HG03135 (cell line): ENCODE measurements at regions not wholly inside any gene's neighbourhood (a gene's known extent, or its start where the extent isn't known, plus 50 kb on each side); places are given as distances from the start of the nearest gene placed in this dataset.
"Not testable (repeated sequence)": the region's sequence is repeated elsewhere in the genome, so short reads cannot be mapped to it uniquely, and the experiment has no call there.

Source experiments
- ATAC-seq: cut with Tn5 transposase; IDR thresholded peaks from one replicate; pipeline ENCODE4 v1.9.1; 2021; ENCODE audit warnings: mild to moderate bottlenecking, moderate library complexity; ENCODE audit not compliant: unreplicated experiment

DNA sequence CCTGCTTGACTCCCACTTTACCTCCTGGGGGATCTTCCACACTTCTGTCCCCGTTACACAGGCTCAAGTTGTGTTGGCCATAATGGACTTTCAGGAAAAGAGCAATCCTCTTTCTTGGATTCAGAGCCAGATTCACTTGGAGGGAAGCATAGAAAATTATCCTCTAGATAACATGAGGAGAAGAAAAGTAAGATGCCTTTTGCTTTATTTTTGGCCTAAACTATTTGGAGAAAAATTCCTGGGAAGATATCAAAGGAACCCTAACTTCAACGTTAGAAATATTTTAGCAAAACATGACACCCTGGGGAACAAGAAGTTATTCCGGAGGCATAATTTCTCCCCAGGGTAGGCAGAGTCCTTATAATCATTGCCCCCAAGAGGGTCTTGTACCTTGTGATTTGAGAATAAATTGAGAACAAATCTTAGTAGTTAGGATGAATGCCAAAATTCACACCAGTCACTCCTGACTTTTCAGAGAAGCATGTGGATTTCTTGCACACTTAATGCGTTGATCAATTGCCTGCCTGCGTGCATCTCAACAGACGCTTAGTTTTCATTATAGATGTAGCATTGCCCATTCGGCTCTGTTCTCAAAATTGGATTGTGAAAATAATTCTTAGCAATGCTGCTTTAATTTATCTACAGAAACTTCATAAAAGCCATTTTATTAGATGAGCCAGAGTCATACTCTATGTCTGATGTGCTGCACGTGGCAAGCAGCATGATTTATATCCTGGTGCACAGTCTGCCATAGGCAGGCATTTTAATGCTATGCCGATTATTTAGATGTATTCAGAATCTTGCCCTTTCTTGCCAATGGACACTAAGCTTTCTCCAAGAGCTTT lies 224.4 kb downstream of the C7orf25 start:
- ATAC-seq: no peak

DNA sequence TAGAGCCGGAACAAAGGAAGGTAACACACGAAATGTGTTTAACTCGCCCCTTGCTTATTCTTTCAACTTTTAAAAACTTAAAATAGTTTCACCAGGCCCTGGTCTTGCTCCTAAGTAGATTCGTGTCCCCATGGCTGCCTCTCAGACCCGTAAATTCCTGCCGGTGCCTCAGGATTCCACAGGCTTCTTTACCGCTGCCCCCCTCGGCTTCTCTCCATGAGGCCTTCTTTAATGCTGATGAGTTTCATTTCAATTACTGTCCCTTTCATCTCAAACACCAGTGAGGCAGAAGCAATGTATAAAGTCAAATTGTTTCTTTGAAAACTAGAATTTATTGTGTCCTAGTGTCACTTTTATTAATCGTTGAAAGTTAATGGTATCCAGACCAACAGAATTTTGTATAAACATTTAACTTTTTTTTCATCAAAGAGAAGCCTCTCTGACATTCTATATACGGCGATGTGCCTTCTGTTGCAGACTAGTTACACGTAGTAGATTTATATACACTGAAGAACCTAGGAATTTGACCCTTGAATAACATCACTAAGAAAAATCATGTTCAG lies 225.2 kb downstream of the C7orf25 start:
- ATAC-seq: no peak

DNA sequence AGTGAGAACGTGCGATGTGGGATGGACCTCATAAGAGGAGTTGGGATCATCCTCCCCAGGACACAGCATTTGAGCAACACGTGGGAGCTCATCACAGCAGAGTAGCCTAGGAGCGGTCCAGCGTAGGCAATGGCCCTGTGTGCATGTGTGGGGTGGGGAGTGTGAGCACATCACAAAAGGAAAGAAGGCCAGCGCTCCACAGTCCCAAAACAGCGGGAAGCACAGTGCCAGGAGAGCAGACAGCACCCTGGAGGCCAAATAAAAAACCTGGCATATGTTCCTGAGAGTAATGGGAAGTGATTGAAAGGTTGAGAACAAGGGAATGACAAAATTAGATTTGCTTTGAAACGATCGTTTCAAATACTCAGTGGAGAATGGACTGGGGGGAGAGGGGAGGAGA lies 226.0 kb downstream of the C7orf25 start:
- ATAC-seq: no peak

DNA sequence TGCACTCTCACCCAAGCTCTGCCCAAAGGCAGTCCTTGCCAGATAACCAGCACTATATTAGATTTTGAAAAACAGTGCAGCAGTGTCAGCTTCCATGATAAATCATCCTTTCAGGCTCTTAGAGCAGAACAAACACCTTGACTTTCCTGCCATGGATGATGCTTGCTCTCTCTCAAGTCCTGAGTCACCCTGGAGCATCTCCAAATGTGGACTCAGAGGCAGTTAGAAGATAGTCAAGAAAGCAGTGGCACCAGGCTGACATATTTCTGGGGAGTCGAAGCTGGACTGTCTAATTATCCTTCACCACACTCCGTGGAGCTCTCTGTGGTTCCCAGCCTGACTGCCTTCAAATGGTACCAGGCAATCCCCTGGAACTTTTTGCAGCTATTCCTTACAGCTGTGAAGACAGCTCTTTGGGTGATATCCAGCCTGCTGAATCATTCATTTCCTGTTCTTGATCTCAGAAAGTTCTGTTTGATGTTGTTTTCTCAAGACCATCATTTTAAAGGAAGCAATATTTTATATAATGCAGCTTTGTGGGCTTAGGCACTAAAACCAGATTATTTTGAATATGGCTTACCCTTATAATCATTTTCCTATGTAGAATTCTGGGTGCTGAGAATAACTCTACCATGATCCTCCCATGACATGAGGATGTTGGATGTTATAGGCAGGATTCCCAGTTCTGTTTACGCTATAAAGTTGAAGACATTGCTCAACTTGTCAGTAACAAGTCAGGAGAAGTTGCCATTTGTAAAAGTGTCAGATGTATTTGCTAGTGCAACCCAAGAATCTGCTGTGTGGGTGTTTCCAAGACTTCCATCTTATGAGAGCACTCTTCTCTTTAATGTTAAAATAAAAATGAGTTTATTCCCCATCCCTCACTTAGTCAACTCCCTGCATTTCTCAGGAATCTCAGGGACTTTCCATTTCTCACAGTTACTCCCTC lies 233.8 kb downstream of the C7orf25 start:
- ATAC-seq: no peak

DNA sequence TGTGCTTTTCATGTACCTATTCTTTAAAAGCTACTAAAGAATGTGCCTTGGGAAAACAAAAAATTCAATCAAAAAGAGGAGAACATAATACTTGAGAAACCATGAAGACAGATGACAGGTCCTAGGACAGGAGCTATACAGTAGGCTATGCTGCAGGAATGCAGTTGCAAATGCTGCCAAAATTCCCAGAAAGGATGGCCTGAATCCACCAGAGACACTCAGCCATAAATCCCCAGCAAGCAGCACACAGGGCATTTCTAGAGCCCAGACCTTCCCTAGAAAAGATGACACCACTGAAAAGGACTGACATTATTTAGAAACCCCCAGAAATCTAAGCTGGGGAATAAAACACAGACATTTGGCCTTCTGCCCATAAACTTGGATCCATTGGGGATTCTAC lies 237.3 kb downstream of the C7orf25 start:
- no peak for ATAC-seq

DNA sequence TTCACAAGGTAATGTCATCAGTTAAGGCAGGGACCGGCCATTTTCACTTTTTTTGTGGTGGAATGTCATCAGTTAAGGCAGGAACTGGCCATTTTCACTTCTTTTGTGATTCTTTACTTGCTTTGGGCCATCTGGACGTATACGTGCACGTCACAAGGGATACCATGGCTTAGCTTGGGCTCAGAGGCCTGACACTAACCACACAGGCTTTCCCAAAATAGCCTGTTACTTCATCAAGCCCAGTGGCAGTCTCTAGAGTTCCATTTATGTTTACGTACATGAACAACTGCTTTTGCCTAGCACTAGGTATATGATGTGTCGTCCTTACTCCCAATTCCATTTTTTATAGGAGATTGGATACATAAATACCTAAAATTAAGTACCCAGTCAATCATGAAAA lies 237.9 kb downstream of the C7orf25 start:
- no peak for ATAC-seq

DNA sequence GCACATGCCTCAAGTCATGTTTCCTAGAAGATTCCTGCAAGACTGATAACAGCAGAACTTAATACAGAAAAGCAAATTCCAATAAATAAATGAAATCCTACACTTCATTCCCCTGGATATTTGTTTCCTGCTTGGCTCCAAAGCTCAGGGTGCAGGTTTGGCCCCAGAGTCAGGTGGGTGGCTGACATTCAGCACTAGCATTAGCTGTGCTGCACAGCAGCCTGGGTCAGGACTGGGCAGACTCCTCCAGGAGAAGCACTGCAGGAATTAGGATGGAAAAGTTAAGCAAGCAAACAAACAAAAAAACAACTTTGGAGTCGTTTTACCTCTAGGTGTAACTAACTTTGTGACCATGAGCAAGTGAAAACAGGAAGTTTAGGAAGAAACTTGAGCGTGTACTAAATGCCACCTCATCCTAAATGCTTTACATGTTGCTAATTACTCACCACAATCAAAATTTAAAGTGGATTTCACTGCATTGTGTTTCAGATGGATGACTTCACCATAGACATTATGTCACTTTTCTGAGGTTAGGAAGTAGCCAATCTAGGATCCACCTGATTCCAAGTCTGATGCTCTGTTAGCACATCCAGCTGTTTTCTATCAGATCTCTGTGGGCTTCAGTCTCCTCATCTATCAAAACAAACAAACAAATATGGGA lies 239.4 kb downstream of the C7orf25 start:
- no peak for ATAC-seq

DNA sequence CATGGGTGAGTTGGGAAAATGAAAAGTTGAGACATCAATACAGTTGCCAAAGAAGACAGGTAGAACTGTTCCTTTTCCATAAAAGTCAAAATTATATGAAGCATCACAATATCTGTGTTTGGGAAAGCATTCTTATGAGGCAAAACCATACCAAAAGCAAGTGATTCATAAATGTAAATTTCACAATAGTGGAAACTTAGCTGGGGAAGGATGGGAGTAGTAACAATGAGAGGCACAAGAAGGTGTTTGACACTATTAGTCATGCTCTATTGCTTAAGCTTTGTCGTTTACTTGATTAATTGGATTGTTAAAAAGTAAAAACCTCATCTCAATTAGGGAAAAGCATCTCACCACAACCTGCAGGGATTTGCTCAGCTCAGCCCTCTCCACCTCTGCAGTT lies 240.2 kb downstream of the C7orf25 start:
- ATAC-seq: no peak

DNA sequence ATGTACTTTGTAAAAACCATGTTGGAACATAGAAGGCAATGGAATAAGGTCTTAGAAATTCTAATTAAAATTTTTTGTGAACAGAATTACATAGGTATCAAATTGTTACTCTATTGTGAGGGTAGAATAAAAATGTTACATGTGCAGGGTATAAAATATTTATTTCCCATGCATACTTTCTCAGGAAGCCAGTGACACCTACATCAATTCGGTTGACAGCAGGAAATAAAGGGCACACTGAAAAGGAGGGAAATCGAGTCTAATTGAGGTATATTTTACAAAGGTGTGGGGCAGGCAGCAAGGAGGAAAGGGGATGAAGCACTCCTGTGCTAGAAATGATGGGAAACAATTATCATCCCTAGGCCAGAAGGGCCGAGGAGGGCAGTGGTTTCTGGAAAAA lies 244.9 kb downstream of the C7orf25 start:
- no peak for ATAC-seq

DNA sequence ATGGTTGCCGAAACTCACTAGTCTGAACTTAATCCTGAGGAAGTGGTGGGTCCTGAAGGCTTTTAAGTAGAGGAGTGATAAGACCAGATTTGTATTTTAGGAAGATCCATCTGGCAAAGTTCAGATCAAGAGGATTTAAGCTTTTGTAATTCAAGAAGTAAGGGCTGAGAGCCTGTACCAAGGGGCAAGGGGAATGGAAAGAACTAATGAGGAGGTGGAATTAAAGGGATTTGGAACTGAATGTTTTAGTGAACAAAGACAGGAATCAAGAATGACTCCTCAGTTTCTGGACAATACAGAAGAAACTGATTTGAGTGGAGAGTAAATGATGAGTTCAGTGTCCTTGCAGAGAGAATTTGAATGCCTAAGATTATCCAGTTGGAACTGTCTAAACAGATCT lies 249.0 kb downstream of the C7orf25 start:
- no peak for ATAC-seq

DNA sequence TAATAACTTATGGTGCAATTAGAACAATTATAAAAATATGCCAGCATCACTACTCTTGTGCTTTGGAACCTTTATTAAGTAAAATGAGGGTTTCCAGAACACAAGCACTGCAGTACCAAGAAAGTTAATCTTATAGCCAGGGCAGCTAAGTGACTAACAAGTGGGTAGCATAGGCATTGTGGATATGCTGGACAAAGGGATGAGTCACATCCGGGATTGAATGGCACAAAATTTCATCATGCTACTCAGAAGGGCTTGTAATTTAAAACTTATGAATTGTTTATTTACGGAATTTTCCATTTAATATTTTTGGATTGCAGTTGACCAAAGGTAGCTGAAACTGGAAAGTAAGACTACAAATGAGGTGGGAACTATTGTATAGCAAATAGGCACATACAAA lies 250.6 kb downstream of the C7orf25 start:
- no peak for ATAC-seq

DNA sequence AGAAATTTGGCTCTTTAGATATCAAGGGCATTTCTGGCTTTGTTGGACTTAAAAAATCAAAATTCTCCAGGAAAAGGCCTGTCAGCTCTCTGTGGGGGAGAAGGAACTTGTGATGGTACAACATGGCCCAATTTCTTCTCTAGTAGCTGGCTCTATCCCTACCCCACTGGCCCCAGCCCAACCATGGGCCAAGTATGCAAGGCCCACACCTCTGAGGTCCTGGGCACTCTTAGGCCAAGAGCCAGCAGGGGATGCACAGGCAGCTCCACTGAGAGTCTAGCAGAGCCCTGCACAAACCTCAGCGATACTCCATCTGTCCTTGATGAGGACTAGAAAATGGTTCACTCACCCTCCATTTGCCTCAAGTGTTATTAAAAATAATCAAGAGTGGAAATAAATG lies 261.2 kb downstream of the C7orf25 start:
- no peak for ATAC-seq

DNA sequence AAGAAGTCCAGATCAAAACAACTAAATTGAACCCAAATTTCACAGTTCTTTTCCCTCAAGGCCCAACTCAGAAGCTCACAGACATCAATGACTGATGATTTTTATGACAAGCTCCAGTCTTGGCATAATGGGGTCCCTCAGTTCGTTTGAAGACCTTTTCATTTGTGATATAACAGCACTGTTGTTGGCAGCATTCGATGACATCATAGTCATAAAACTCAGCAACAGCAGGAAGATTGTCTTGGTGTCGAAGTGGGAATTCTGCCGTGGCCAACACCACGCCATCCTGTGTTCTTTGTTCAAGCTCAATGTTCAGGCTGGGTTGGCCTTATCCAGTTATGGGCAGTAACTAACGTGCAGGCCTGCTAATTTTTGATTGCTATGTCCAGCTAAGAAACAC lies 261.7 kb downstream of the C7orf25 start:
- ATAC-seq: no peak

DNA sequence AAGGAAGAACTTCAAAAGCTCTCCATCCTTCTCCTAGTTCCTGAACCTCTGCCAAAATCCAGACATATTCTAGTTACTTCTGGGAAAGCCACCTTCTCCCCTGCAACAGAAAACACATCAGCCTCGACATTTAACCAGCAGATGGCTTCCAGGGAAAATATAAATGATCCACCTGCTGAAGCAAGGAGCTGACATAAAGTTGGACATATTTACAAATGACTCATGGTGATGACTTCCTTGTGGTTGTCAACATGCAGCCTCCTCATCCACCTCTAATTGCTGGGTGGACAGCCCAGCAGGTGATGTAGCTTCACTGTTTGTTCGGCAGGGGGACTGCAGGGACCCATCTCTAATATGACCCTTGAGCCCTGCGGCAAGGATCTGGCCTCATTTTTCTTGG lies 266.0 kb downstream of the C7orf25 start:
- ATAC-seq: no peak

DNA sequence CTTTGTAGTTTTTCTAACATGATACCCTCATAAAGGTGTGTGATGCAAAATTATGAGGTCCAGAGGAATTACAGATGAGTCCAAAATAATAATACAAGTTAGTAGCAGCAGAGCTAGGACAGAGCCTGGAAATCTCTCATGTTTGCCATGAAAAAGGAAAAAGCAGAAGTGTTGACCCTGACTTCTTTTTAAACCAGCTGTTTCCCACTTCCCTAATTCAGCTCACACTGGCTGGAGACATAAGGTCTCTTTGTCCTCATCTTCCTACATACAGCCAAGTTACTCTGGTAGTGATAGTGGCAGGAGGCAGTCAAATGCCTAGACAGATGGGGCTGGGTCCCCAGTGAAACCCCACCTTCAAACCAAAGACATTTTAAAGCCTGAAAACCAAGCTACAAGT lies 269.2 kb downstream of the C7orf25 start:
- ATAC-seq: no peak

DNA sequence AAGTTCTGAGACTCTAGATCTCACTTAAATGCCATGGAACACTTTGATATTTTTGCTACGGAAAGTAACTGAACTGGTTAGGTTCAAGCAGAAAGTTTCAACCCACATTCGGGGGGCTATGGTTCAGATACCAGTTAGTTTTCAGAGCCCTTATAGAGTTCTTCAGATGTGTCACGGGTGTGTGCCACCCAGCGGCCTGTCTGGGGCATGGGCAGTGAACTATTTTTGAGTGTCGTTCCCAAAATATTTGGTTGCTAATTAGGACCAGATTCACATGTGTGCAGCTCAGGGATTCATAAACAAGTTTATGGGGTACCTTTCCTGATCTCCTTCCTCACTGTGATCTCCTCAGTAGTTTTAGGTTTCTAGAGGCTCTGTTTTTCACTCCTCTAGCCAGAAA lies 271.9 kb downstream of the C7orf25 start:
- ATAC-seq: no peak

DNA sequence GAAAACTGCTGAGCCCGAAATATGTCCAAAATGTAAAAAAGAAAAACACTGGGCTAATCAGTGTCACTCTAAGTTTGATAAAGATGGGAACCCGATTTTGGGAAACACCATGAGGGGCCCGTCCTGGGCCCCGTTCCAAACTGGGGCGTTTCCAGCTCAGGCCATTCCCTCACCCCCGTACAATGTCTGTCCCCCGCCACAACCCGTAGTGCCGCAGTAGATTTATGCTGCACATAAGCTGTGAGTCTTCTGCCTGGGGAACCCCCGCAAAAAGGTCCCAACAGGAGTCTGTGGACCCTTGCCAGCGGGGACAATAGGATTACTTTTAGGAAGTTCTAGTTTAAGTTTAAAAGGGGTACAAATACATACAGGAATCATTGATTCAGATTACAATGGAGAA lies 275.5 kb downstream of the C7orf25 start:
- ATAC-seq: not testable (repeated sequence)

DNA sequence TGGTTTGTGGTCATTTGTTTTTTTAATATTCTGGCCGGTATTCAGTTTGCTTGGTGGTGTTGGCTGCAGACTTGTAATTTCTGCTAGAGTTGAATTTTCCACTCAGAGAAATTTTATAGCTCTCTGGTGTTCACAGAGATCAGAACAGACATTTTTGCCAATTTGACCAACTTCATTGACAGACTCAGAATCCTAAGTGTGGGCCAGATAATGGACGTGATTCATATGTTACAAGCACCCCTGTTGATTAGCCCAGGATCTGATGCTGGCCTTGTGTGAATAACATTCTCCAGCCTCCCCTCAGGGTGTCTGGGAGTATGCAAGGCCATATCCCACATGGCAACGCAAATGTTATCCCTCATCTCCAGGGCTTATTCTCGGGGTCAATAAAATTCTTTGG lies 283.8 kb downstream of the C7orf25 start:
- no peak for ATAC-seq

DNA sequence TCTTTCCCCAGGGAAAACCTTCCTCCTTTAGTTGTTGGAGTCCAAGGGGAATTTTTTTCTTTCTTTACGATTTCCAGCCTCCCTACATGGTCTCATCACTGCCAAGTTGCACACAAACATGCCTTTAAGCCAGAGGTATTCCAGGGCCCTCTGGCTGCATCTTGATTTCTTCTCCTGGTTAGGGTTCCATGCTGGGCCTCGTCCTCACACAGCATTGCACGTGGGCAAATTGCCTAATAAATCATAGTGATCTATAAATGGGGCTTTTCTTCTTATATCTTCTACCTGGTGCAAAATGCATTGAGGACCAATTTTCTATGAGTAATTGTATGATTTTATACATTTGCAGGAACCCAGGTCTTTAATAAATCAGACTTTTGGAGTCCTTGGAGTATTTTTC lies 284.2 kb downstream of the C7orf25 start:
- ATAC-seq: no peak

DNA sequence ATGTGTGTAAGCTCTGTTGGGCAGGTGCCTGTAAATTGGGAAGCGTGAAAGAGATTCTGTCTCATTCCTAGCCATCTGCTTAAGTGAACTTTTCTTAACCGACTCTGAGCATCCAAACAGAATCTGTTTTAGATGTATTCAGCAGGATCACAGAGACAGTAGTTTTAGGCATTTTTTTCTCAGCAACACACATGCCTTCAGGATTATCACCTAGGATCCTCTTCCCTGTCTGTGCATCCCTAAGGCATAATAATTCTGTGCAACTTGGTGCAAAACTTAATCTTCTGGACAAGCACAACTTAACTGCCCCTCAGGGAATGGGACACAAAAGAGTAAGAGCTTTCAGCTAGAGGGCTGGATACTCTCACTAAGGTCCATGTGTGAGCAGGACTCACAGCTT lies 284.8 kb downstream of the C7orf25 start:
- ATAC-seq: no peak

DNA sequence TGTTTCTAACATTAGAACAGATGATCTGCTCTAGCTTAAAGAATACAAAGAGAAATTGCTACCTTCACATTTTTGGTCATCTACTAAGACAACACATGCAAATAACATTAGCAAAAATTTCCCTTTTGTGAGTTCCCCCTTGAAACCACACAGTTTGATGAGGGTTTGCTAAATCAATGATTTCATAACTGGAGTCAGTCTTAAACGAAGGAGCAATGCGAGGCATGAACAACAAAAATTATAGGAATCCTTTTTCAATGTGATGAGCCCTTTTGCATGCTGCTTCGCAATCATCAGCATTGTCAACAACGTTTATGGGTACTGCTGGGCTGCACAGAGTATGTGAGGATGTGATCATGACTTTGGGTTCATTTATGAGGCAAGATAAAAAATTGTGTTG lies 286.4 kb downstream of the C7orf25 start:
- ATAC-seq: no peak
